SK-N-SH (cell line): ENCODE measurements at regions not wholly inside any gene's neighbourhood (a gene's known extent, or its start where the extent isn't known, plus 50 kb on each side); places are given as distances from the start of the nearest gene placed in this dataset.

Experiments
- CHD2 ChIP-seq: fragments of 150-350 bp; IDR thresholded peaks from 2 replicates; pipeline ENCODE4 v1.6.1; 2018; ENCODE audit warnings: low read length; ENCODE audit not compliant: partially characterized antibody
- EP300 ChIP-seq, 2 experiments: IDR thresholded peaks; 2 replicates each; pipeline versions ENCODE4 v1.4.0 to v1.6.1; 2012; ENCODE audit warnings: borderline replicate concordance in 1 of 2, low read depth in 1 of 2, low read length in 1 of 2
- EZH2phosphoT487 ChIP-seq: fragments of 200-600 bp; sonication (generic); IDR thresholded peaks from 2 replicates; pipeline ENCODE4 v1.6.1; 2017; ENCODE audit warnings: low read depth, mixed run types, mild to moderate bottlenecking, antibody characterized with exemption, moderate library complexity, borderline replicate concordance
- RAD21 ChIP-seq: IDR thresholded peaks from 2 replicates; pipeline ENCODE4 v1.6.1; 2012; ENCODE audit warnings: mild to moderate bottlenecking, low read length
- RCOR1 ChIP-seq: fragments of 150-350 bp; IDR thresholded peaks from 2 replicates; pipeline ENCODE4 v1.6.1; 2017; ENCODE audit warnings: antibody characterized with exemption, low read length
- TAF1 ChIP-seq: IDR thresholded peaks from 2 replicates; pipeline ENCODE4 v1.6.1; 2012; ENCODE audit warnings: low read depth, mild to moderate bottlenecking, low read length, moderate library complexity, borderline replicate concordance
- TF ChIP-seq, protein P1 (sequence below): fragments of 200-600 bp; sonication (generic); IDR thresholded peaks from 2 replicates; pipeline ENCODE4 v1.6.1; 2017; ENCODE audit warnings: antibody characterized with exemption, mild to moderate bottlenecking, moderate library complexity

DNA sequence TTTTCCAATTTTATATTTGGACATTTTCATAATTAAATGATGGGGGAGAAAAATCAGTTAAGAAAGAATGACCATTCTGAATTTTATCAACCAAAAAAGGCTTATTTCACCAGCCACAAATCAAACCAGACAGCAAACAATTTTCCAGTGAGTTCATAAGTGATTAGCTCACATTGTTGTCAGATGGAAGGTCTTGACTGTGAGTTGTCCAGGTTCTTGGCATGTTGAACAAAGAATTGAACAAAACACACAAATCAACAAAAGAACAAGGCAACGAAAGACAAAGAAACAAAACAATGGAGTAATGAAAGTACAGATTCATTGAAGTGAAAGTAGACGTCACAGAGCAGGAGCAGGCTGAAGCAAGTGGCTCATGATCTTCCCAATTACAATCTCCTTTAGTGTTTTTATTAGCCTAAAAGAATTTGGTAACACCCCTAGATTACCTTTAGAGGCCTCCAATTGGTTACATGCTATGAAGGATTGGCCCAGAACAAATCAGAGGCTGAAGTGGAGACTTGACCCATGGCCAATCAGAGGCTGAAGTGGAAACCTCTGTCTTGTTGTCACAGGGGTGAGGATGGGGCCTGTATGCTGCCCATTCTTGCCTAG, 248.7 kb downstream of the NEBL start:
- TF ChIP-seq, protein P1, sequence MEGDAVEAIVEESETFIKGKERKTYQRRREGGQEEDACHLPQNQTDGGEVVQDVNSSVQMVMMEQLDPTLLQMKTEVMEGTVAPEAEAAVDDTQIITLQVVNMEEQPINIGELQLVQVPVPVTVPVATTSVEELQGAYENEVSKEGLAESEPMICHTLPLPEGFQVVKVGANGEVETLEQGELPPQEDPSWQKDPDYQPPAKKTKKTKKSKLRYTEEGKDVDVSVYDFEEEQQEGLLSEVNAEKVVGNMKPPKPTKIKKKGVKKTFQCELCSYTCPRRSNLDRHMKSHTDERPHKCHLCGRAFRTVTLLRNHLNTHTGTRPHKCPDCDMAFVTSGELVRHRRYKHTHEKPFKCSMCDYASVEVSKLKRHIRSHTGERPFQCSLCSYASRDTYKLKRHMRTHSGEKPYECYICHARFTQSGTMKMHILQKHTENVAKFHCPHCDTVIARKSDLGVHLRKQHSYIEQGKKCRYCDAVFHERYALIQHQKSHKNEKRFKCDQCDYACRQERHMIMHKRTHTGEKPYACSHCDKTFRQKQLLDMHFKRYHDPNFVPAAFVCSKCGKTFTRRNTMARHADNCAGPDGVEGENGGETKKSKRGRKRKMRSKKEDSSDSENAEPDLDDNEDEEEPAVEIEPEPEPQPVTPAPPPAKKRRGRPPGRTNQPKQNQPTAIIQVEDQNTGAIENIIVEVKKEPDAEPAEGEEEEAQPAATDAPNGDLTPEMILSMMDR = no peak
- TF ChIP-seq TAF1 (no peak), RCOR1 (no peak), CHD2 (no peak), EZH2phosphoT487 (no peak), EP300 (IDR thresholded peaks at IDR 0.05; ENCODE audit: borderline replicate concordance in 1 of 2, low read depth in 1 of 2, low read length in 1 of 2) (no peak), RAD21 (no peak)
